ENCODE measurements at regions not wholly inside any gene's neighbourhood (a gene's known extent, or its start where the extent isn't known, plus 50 kb on each side); places are given as distances from the start of the nearest gene placed in this dataset.

DNA sequence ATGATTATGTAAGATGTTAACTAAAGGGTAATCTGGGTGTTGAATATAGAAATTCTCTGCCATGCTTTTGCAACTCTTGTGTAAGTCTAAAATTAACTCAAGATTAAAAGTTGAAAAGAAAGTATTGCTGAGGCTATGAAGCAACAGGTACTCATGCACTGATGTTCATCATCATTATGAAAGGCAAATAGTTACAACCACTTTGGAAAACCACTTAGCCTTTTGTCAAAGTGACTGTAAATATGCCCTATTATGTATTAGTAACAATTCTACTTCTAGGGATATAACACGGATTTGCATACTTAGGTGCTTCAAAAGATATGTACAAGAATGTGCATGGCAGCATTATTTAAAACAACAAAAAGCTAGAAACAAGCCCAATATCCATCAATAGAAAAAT is 227.8 kb upstream of the CXXC4 start:
- Histone ChIP-seq H3K9me3 (ENCODE audit: control insufficient read depth in 1 of 2, insufficient read depth in 1 of 2, low read length in 2 of 2) (no peaks in the 10 kb centered on the region), H3K27me3 (ENCODE audit: control insufficient read depth in 1 of 2, insufficient read depth in 2 of 2, low read length in 2 of 2) (no peaks in the 10 kb centered on the region), H3K4me3 (ENCODE audit: low read length) (no peak overlapping the region), H3K27ac (ENCODE audit: low read depth in 1 of 2, low read length in 2 of 2) (no peak overlapping the region), H3K36me3 (ENCODE audit: insufficient read depth, low read length) (no peaks in the 10 kb centered on the region), H3K4me1 (ENCODE audit: insufficient read depth, low read length) (no peaks in the 10 kb centered on the region)
- Mint-ChIP-seq H3K27ac (no peak overlapping the region), H3K9me3 (no peaks in the 10 kb centered on the region), H3K4me3 (no peak overlapping the region), H3K27me3 (no peaks in the 10 kb centered on the region), H3K4me1 (ENCODE audit: low read depth) (no peaks in the 10 kb centered on the region), H3K36me3 (ENCODE audit: low read depth) (no peaks in the 10 kb centered on the region)
- no peak for ATAC-seq (ENCODE audit: poor library complexity)
- intact Hi-C loops (cut with DNase I, micrococcal nuclease), result no loop called here
- DNase-seq, result no peak
- TF ChIP-seq, protein P1, sequence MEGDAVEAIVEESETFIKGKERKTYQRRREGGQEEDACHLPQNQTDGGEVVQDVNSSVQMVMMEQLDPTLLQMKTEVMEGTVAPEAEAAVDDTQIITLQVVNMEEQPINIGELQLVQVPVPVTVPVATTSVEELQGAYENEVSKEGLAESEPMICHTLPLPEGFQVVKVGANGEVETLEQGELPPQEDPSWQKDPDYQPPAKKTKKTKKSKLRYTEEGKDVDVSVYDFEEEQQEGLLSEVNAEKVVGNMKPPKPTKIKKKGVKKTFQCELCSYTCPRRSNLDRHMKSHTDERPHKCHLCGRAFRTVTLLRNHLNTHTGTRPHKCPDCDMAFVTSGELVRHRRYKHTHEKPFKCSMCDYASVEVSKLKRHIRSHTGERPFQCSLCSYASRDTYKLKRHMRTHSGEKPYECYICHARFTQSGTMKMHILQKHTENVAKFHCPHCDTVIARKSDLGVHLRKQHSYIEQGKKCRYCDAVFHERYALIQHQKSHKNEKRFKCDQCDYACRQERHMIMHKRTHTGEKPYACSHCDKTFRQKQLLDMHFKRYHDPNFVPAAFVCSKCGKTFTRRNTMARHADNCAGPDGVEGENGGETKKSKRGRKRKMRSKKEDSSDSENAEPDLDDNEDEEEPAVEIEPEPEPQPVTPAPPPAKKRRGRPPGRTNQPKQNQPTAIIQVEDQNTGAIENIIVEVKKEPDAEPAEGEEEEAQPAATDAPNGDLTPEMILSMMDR (IDR thresholded peaks at IDR 0.05), result no peak
- POLR2A ChIA-PET, result no interaction called here
- CTCF ChIA-PET, result no interaction called here

DNA sequence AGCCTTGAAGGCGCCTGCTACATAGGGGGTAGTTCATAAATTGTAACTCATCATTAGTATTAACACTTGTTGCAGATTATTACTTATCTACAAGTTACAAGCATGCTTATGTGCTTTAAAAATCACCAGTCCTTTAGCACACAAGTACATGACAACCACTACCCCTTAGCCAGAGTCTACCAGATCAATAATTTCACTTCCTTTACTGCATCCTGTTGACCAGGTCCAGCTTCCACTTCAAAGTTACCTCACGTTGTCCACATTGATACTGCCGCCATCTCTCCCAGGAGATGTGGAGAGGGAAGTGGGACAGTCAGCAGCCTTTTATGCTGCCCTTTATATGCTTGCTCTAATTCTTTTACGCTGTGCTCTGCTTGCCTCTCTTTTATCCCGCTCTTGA is 231.3 kb upstream of the CXXC4 start:
- H3K9me3 ChIP-seq (ENCODE audit: control insufficient read depth in 1 of 2, insufficient read depth in 1 of 2, low read length in 2 of 2), result no peaks in the 10 kb centered on the region
- TF ChIP-seq, protein P1 (IDR thresholded peaks at IDR 0.05), result no peak
- H3K4me1 ChIP-seq (ENCODE audit: insufficient read depth, low read length), result no peaks in the 10 kb centered on the region
- H3K27me3 Mint-ChIP-seq, result no peaks in the 10 kb centered on the region
- no peaks in the 10 kb centered on the region for H3K36me3 Mint-ChIP-seq (ENCODE audit: low read depth)
- DNase-seq (no peak), ATAC-seq (ENCODE audit: poor library complexity) (no peak)
- ChIA-PET CTCF (no interaction called here), POLR2A (no interaction called here)
- H3K4me3 ChIP-seq (ENCODE audit: low read length), result no peak overlapping the region
- intact Hi-C loops (cut with DNase I, micrococcal nuclease), result no loop called here
- H3K27me3 ChIP-seq (ENCODE audit: control insufficient read depth in 1 of 2, insufficient read depth in 2 of 2, low read length in 2 of 2), result no peaks in the 10 kb centered on the region
- H3K4me1 Mint-ChIP-seq (ENCODE audit: low read depth), result no peaks in the 10 kb centered on the region
- H3K27ac ChIP-seq (ENCODE audit: low read depth in 1 of 2, low read length in 2 of 2), result no peak overlapping the region
- no peaks in the 10 kb centered on the region for H3K36me3 ChIP-seq (ENCODE audit: insufficient read depth, low read length)
- H3K9me3 Mint-ChIP-seq, result no peaks in the 10 kb centered on the region
- H3K4me3 Mint-ChIP-seq, result no peak overlapping the region
- H3K27ac Mint-ChIP-seq, result no peak overlapping the region

DNA sequence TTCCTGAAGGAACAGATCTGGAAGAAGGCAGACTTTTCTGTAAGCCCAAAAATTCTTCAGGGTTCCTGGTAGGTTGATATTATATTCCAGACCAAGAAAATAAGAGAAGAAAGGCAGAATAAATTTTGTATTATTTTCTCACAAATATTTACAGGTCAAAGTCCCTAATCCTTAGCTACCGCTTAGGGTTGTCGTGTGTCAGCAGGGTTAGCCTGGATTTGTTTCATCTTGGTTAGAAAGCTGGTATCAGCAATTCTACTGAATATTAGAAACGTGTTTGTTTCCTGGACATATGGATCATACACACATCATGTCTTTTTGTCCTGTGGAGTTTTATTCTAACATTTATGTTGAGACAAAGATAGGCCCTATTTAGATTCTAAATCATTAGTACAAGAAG is 232.9 kb upstream of the CXXC4 start:
- no peaks in the 10 kb centered on the region for H3K36me3 Mint-ChIP-seq (ENCODE audit: low read depth)
- ChIA-PET POLR2A (no interaction called here), CTCF (no interaction called here)
- intact Hi-C loops (cut with DNase I, micrococcal nuclease), result loop anchor here in 1 of 2 experiments (2.0 kb wide), 1 partner anchor 45 kb away; no protein-coding TSS in a partner anchor
- no peaks in the 10 kb centered on the region for H3K27me3 Mint-ChIP-seq
- H3K27ac Mint-ChIP-seq, result no peak overlapping the region
- Histone ChIP-seq H3K27ac (ENCODE audit: low read depth in 1 of 2, low read length in 2 of 2) (no peak overlapping the region), H3K9me3 (ENCODE audit: control insufficient read depth in 1 of 2, insufficient read depth in 1 of 2, low read length in 2 of 2) (no peaks in the 10 kb centered on the region), H3K4me1 (ENCODE audit: insufficient read depth, low read length) (no peaks in the 10 kb centered on the region), H3K4me3 (ENCODE audit: low read length) (no peak overlapping the region), H3K27me3 (ENCODE audit: control insufficient read depth in 1 of 2, insufficient read depth in 2 of 2, low read length in 2 of 2) (no peaks in the 10 kb centered on the region), H3K36me3 (ENCODE audit: insufficient read depth, low read length) (no peaks in the 10 kb centered on the region)
- DNase-seq (no peak), ATAC-seq (ENCODE audit: poor library complexity) (no peak)
- no peaks in the 10 kb centered on the region for H3K9me3 Mint-ChIP-seq
- no peak overlapping the region for H3K4me3 Mint-ChIP-seq
- H3K4me1 Mint-ChIP-seq (ENCODE audit: low read depth), result no peaks in the 10 kb centered on the region
- TF ChIP-seq, protein P1 (IDR thresholded peaks at IDR 0.05), result no peak

All from CD4-positive, alpha-beta T cell (primary cell).